Globus pallidus (tissue), 1 donor: ENCODE measurements at regions not wholly inside any gene's neighbourhood (a gene's known extent, or its start where the extent isn't known, plus 50 kb on each side); places are given as distances from the start of the nearest gene placed in this dataset.
"Not testable (repeated sequence)": the region's sequence is repeated elsewhere in the genome, so short reads cannot be mapped to it uniquely, and the experiment has no call there.

Experiments
- DNase-seq: peaks from one replicate; pipeline ENCODE4 v3.0.0-alpha.2; 2015; ENCODE audit warnings: low spot score

- DNase-seq = no peak
These were observed 112.4 kb upstream of the ALDH1A3 start for GRCh38 chr15:100767001-100767825.

GRCh38 chr15:100768501-100768931, 111.1 kb upstream of the ALDH1A3 start:
- DNase-seq = no peak

- no peak for DNase-seq
These were observed 110.3 kb upstream of the ALDH1A3 start for GRCh38 chr15:100769043-100769974.

GRCh38 chr15:100769975-100770340, 109.7 kb upstream of the ALDH1A3 start:
- no peak for DNase-seq

GRCh38 chr15:100770661-100771584, 108.7 kb upstream of the ALDH1A3 start:
- no peak for DNase-seq

GRCh38 chr15:100771746-100772145, 107.9 kb upstream of the ALDH1A3 start:
- DNase-seq = no peak

GRCh38 chr15:100772478-100772877, 107.2 kb upstream of the ALDH1A3 start:
- no peak for DNase-seq

- DNase-seq = no peak
These were observed 106.6 kb upstream of the ALDH1A3 start for GRCh38 chr15:100772892-100773520.

GRCh38 chr15:100774044-100774443, 105.6 kb upstream of the ALDH1A3 start:
- not testable (repeated sequence) for DNase-seq

- no peak for DNase-seq
These were observed 103.9 kb upstream of the ALDH1A3 start for GRCh38 chr15:100775581-100776185.

- DNase-seq = no peak
These were observed 101.8 kb upstream of the ALDH1A3 start for GRCh38 chr15:100777821-100778220.

- DNase-seq = no peak
These were observed 100.8 kb upstream of the ALDH1A3 start for GRCh38 chr15:100778831-100779288.

- DNase-seq = no peak
These were observed 100.1 kb upstream of the ALDH1A3 start for GRCh38 chr15:100779331-100780207.

GRCh38 chr15:100780208-100780800, 99.3 kb upstream of the ALDH1A3 start:
- DNase-seq = no peak

- DNase-seq = no peak
These were observed 98.3 kb upstream of the ALDH1A3 start for GRCh38 chr15:100781061-100781960.

GRCh38 chr15:100781961-100782530, 97.6 kb upstream of the ALDH1A3 start:
- no peak for DNase-seq

GRCh38 chr15:100783291-100783690, 96.3 kb upstream of the ALDH1A3 start:
- no peak for DNase-seq
